ENCODE measurements at regions not wholly inside any gene's neighbourhood (a gene's known extent, or its start where the extent isn't known, plus 50 kb on each side); places are given as distances from the start of the nearest gene placed in this dataset.

- H3K4me3 ChIP-seq: no peak overlapping the region
These were observed 158.0 kb upstream of the TMC3 start for GRCh38 chr15:81532001-81532400.

GRCh38 chr15:81531109-81531592 lies 157.1 kb upstream of the TMC3 start:
- no peaks in the 10 kb centered on the region for H3K9me3 ChIP-seq (replicated peaks; ENCODE audit: control insufficient read depth, insufficient read depth, low read depth, low read length)
- ATAC-seq (no peak), FAIRE-seq (no peak), DNase-seq (ENCODE audit: extremely low read depth in 1 of 4, low spot score in 3 of 4) (no peak)
- intact Hi-C loops (cut with micrococcal nuclease) (no loop called here), in situ Hi-C loops (cut with MboI) (no loop called here)
- 0% methylated on average over 10 of the region's 10 CpGs for WGBS (ENCODE audit: insufficient coverage, low coverage, missing lambda C conversion rate)
- H3K27ac ChIP-seq (ENCODE audit: extremely low read depth, low read depth, low read length): no peak overlapping the region
- no peaks in the 10 kb centered on the region for H3K4me1 ChIP-seq (replicated peaks in 1 of 2; ENCODE audit: control insufficient read depth in 2 of 2, insufficient read depth in 2 of 2, low read length in 2 of 2)
- ChIA-PET POLR2A (no interaction called here), CTCF (ENCODE audit: low intra/inter-chr PET ratio) (no interaction called here)
- no peaks in the 10 kb centered on the region for H3K27me3 ChIP-seq (ENCODE audit: control insufficient read depth in 2 of 2, insufficient read depth in 2 of 2, low read length in 2 of 2)
- H3K79me2 ChIP-seq (ENCODE audit: control insufficient read depth, insufficient read depth, low read length): no peaks in the 10 kb centered on the region
- no peak overlapping the region for H3K4me2 ChIP-seq (ENCODE audit: insufficient read depth, low read length)
- no peak overlapping the region for H3K9ac ChIP-seq (ENCODE audit: insufficient read depth in 1 of 2, low read depth in 2 of 2, low read length in 2 of 2)
- H3K4me3 ChIP-seq: no peak overlapping the region
- H4K20me1 ChIP-seq (replicated peaks; ENCODE audit: control insufficient read depth, insufficient read depth, low read length): no peaks in the 10 kb centered on the region
- H3K9me1 ChIP-seq (ENCODE audit: control insufficient read depth, insufficient read depth, low read length): no peaks in the 10 kb centered on the region
- no peak overlapping the region for H2AFZ ChIP-seq (ENCODE audit: low read depth, low read length)
- no peaks in the 10 kb centered on the region for H3K36me3 ChIP-seq (ENCODE audit: control insufficient read depth, insufficient read depth, low read length)
- no TSS peak for BruUV-seq (replicated peaks)
- no peak for TF ChIP-seq KLF16 (IDR thresholded peaks at IDR 0.05)
- TF ChIP-seq FOXJ2 (tag; IDR thresholded peaks at IDR 0.05): no peak
- no peak for TF ChIP-seq RREB1 (CRISPR knock-in tag; IDR thresholded peaks at IDR 0.05)

More at GRCh38 chr15:81532001-81532400, 158.0 kb upstream of the TMC3 start:
- no peak for FAIRE-seq
- H3K36me3 ChIP-seq (ENCODE audit: control insufficient read depth, insufficient read depth, low read length): no peaks in the 10 kb centered on the region
- H3K4me2 ChIP-seq (ENCODE audit: insufficient read depth, low read length): no peak overlapping the region
- TF ChIP-seq MAFF (IDR thresholded peaks at IDR 0.05; ENCODE audit: low read length): no peak
- TF ChIP-seq ZNF583 (CRISPR knock-in tag; IDR thresholded peaks at IDR 0.05): no peak
- no peak for TF ChIP-seq NR2C1 (IDR thresholded peaks at IDR 0.05)
- no peak for TF ChIP-seq NR2C1 (tag; IDR thresholded peaks at IDR 0.05)
- no peak for TF ChIP-seq E2F3 (CRISPR knock-in tag; IDR thresholded peaks at IDR 0.05)
- TF ChIP-seq TFAM (CRISPR knock-in tag; conservative IDR thresholded peaks at IDR 0.05): no peak
- TF ChIP-seq GATA2 (CRISPR knock-in tag; IDR thresholded peaks at IDR 0.05): no peak
- TF ChIP-seq ZNF121 (CRISPR knock-in tag; conservative IDR thresholded peaks at IDR 0.05): no peak
- no peaks in the 10 kb centered on the region for H3K4me1 ChIP-seq (replicated peaks in 1 of 2; ENCODE audit: control insufficient read depth in 2 of 2, insufficient read depth in 2 of 2, low read length in 2 of 2)
- 0% methylated on average over 1 of the region's 1 CpG for WGBS (ENCODE audit: insufficient coverage, low coverage, missing lambda C conversion rate)
- POLR2A ChIA-PET: interaction anchor here (0.7 kb wide), 1 partner anchor 18 kb away, joined by 3 read pairs; no protein-coding TSS in a partner anchor
- H3K9ac ChIP-seq (ENCODE audit: insufficient read depth in 1 of 2, low read depth in 2 of 2, low read length in 2 of 2): no peak overlapping the region
- no peaks in the 10 kb centered on the region for H3K9me1 ChIP-seq (ENCODE audit: control insufficient read depth, insufficient read depth, low read length)
- H3K9me3 ChIP-seq (replicated peaks; ENCODE audit: control insufficient read depth, insufficient read depth, low read depth, low read length): no peaks in the 10 kb centered on the region
- no peak for ATAC-seq
- no TSS peak for BruUV-seq (replicated peaks)
- no peaks in the 10 kb centered on the region for H3K79me2 ChIP-seq (ENCODE audit: control insufficient read depth, insufficient read depth, low read length)
- no peaks in the 10 kb centered on the region for H4K20me1 ChIP-seq (replicated peaks; ENCODE audit: control insufficient read depth, insufficient read depth, low read length)
- no peak overlapping the region for H3K27ac ChIP-seq (ENCODE audit: extremely low read depth, low read depth, low read length)
- CTCF ChIA-PET (ENCODE audit: low intra/inter-chr PET ratio): no interaction called here
- no peaks in the 10 kb centered on the region for H3K27me3 ChIP-seq (ENCODE audit: control insufficient read depth in 2 of 2, insufficient read depth in 2 of 2, low read length in 2 of 2)
- in situ Hi-C loops (cut with MboI): no loop called here
- no peak overlapping the region for H2AFZ ChIP-seq (ENCODE audit: low read depth, low read length)
- intact Hi-C loops (cut with micrococcal nuclease): no loop called here
- no peak for DNase-seq (ENCODE audit: extremely low read depth in 1 of 4, low spot score in 3 of 4)
